CD14-positive monocyte (primary cell): ENCODE measurements at regions not wholly inside any gene's neighbourhood (a gene's known extent, or its start where the extent isn't known, plus 50 kb on each side); places are given as distances from the start of the nearest gene placed in this dataset.
"Not testable (repeated sequence)": the region's sequence is repeated elsewhere in the genome, so short reads cannot be mapped to it uniquely, and the experiment has no call there.

Experiments
- DNase-seq, 3 donors: peaks; one replicate each; pipeline ENCODE4 v3.0.0-alpha.2; 2011 to 2022
- H2AFZ ChIP-seq: 2 replicates; pipeline ENCODE4 v1.6.0; 2012; ENCODE audit warnings: mild to moderate bottlenecking, low read depth, low read length, inconsistent platforms; ENCODE audit not compliant: insufficient read depth, poor library complexity, severe bottlenecking
- H3K27ac ChIP-seq, 2 donors: 1 replicate in 1 of 2; 2 replicates in 1 of 2; pipeline ENCODE4 v1.5.1; 2012 to 2013; ENCODE audit warnings: low read length in 2 of 2, control low read depth in 1 of 2, inconsistent platforms in 1 of 2, low read depth in 1 of 2, mild to moderate bottlenecking in 1 of 2
- H3K27me3 ChIP-seq, 2 donors: one replicate each; pipeline versions ENCODE4 v1.6.0 to v1.6.1; 2011 to 2013; ENCODE audit warnings: low read length in 2 of 2; ENCODE audit not compliant: control insufficient read depth in 2 of 2, insufficient read depth in 2 of 2
- H3K36me3 ChIP-seq, 2 donors: replicated peaks in 1 of 2; 1 replicate in 1 of 2; 2 replicates in 1 of 2; pipeline versions ENCODE4 v1.5.1 to v1.6.1; 2012 to 2013; ENCODE audit warnings: low read length in 2 of 2, control low read depth in 1 of 2, inconsistent platforms in 1 of 2, mild to moderate bottlenecking in 1 of 2; ENCODE audit not compliant: insufficient read depth in 2 of 2, control insufficient read depth in 1 of 2
- H3K4me1 ChIP-seq, 2 donors: 1 replicate in 1 of 2; 2 replicates in 1 of 2; pipeline versions ENCODE4 v1.5.1 to v1.6.1; 2012 to 2013; ENCODE audit warnings: low read length in 2 of 2, control low read depth in 1 of 2, inconsistent platforms in 1 of 2, mild to moderate bottlenecking in 1 of 2, moderate library complexity in 1 of 2; ENCODE audit not compliant: insufficient read depth in 2 of 2, control insufficient read depth in 1 of 2
- H3K4me2 ChIP-seq: replicated peaks from 2 replicates; pipeline ENCODE3; 2012; ENCODE audit warnings: low read length, moderate library complexity, mild to moderate bottlenecking; ENCODE audit not compliant: poor library complexity, severe bottlenecking; ENCODE audit errors: extremely low read depth
- H3K4me3 ChIP-seq, 3 experiments: fragments of 200-600 bp in 1 of 3; sonication (generic) in 1 of 3; replicated peaks in 1 of 3; 1 replicate in 2 of 3; 2 replicates in 1 of 3; pipeline ENCODE4 v1.5.1; 2011 to 2013; ENCODE audit warnings: low read length in 3 of 3, mild to moderate bottlenecking in 3 of 3, control low read depth in 2 of 3, low read depth in 2 of 3, inconsistent platforms in 1 of 3, moderate library complexity in 1 of 3
- H3K79me2 ChIP-seq: 2 replicates; pipeline ENCODE4 v1.6.0; 2012; ENCODE audit warnings: mild to moderate bottlenecking, control low read depth, inconsistent platforms, low read length, moderate library complexity; ENCODE audit not compliant: insufficient read depth
- H3K9ac ChIP-seq: 2 replicates; pipeline ENCODE4 v1.6.0; 2017; ENCODE audit warnings: low read length, mild to moderate bottlenecking; ENCODE audit not compliant: insufficient read depth, poor library complexity, severe bottlenecking
- H3K9me3 ChIP-seq, 2 donors: replicated peaks in 1 of 2; 1 replicate in 1 of 2; 2 replicates in 1 of 2; pipeline versions ENCODE4 v1.5.1 to v1.6.1; 2012 to 2013; ENCODE audit warnings: low read length in 2 of 2, control low read depth in 1 of 2; ENCODE audit not compliant: control insufficient read depth in 1 of 2, insufficient read depth in 1 of 2
- H4K20me1 ChIP-seq: 2 replicates; pipeline ENCODE4 v1.6.0; 2012; ENCODE audit warnings: mild to moderate bottlenecking, low read length, control low read depth, moderate library complexity; ENCODE audit not compliant: insufficient read depth
- H3K27ac Mint-ChIP-seq, 7 donors: one replicate each; pipeline ENCODE4 v1.8.0; 2020; ENCODE audit warnings: mild to moderate bottlenecking in 7 of 7, mixed read lengths in 7 of 7, moderate library complexity in 6 of 7, inconsistent platforms in 2 of 7
- H3K27me3 Mint-ChIP-seq, 3 donors: one replicate each; pipeline ENCODE4 v1.8.0; 2021 to 2022; ENCODE audit warnings: low read depth in 3 of 3, mild to moderate bottlenecking in 3 of 3, mixed read lengths in 3 of 3, moderate library complexity in 3 of 3, inconsistent platforms in 1 of 3
- H3K36me3 Mint-ChIP-seq, 2 donors: one replicate each; pipeline ENCODE4 v1.8.0; 2020; ENCODE audit warnings: mixed read lengths in 2 of 2, inconsistent platforms in 1 of 2, mild to moderate bottlenecking in 1 of 2
- H3K4me1 Mint-ChIP-seq: one replicate; pipeline ENCODE4 v1.8.0; 2020; ENCODE audit warnings: mild to moderate bottlenecking, mixed read lengths
- H3K4me3 Mint-ChIP-seq, 2 donors: one replicate each; pipeline ENCODE4 v1.8.0; 2020; ENCODE audit warnings: mild to moderate bottlenecking in 2 of 2, mixed read lengths in 2 of 2, moderate library complexity in 1 of 2
- H3K9me3 Mint-ChIP-seq, 7 donors: one replicate each; pipeline ENCODE4 v1.8.0; 2020 to 2022; ENCODE audit warnings: mixed read lengths in 7 of 7, mild to moderate bottlenecking in 6 of 7, moderate library complexity in 6 of 7, inconsistent platforms in 2 of 7
- CTCF ChIP-seq: fragments of 200-600 bp; IDR thresholded peaks from one replicate; pipeline ENCODE4 v1.8.0; 2022; ENCODE audit warnings: antibody characterized with exemption, mild to moderate bottlenecking
- WGBS: methylation state at CpG from one replicate; pipeline ENCODE4 v1.1.5; 2013; ENCODE audit warnings: missing lambda C conversion rate; ENCODE audit not compliant: insufficient coverage; 5-methylcytosine and 5-hydroxymethylcytosine counted together
- intact Hi-C, 2 donors: fragments of 100-400 bp; cut with micrococcal nuclease; formaldehyde crosslinking; loops; one replicate each; pipeline versions ENCODE4 v1.15.0 to v1.15.1; 2023

GRCh38 chr12:92059960-92060359, 85.7 kb downstream of the BTG1 start:
- H3K27ac ChIP-seq: peak overlapping the region; percentile 69 to 81
- Mint-ChIP-seq H3K4me3 (peak overlapping the region; percentile 20 to 78), H3K4me1 (peaks cover 68% of the 10 kb centered on the region), H3K36me3 (no peaks in the 10 kb centered on the region), H3K27me3 (peaks cover 0 to 2% (median 0%) of the 10 kb centered on the region in 3 donors), H3K9me3 (peaks cover 0 to 10% (median 4%) of the 10 kb centered on the region in 7 donors), H3K27ac (peak overlapping the region; percentile 82 to 96 (median 91))
- no peak for TF ChIP-seq CTCF
- peak overlapping the region; percentile 59 for H3K4me2 ChIP-seq
- H3K27me3 ChIP-seq: no peaks in the 10 kb centered on the region
- WGBS: 0% methylated on average over 1 of the region's 2 CpGs
- peak overlapping the region; percentile 39 for H2AFZ ChIP-seq
- no peaks in the 10 kb centered on the region for H3K9me3 ChIP-seq
- H3K9ac ChIP-seq: no peak overlapping the region
- H3K36me3 ChIP-seq: no peaks in the 10 kb centered on the region
- no peaks in the 10 kb centered on the region for H4K20me1 ChIP-seq
- peak in 1 of 3 donors; percentile 41 for DNase-seq
- peaks cover 44 to 49% of the 10 kb centered on the region in 2 donors for H3K4me1 ChIP-seq
- intact Hi-C loops: no loop called here
- H3K4me3 ChIP-seq: peak overlapping the region in 1 of 3 experiments; percentile 52
- H3K79me2 ChIP-seq: peaks cover 7% of the 10 kb centered on the region

- Histone ChIP-seq H3K4me1 (peaks cover 37 to 41% of the 10 kb centered on the region in 2 donors), H3K79me2 (peaks cover 7% of the 10 kb centered on the region), H3K4me2 (no peak overlapping the region), H3K27ac (no peak overlapping the region), H3K4me3 (no peak overlapping the region), H3K36me3 (no peaks in the 10 kb centered on the region), H3K27me3 (no peaks in the 10 kb centered on the region), H4K20me1 (no peaks in the 10 kb centered on the region), H3K9me3 (no peaks in the 10 kb centered on the region), H2AFZ (no peak overlapping the region), H3K9ac (no peak overlapping the region)
- 100% methylated on average over 1 of the region's 1 CpG for WGBS
- intact Hi-C loops: no loop called here
- Mint-ChIP-seq H3K36me3 (no peaks in the 10 kb centered on the region), H3K4me3 (no peak overlapping the region), H3K9me3 (peaks cover 0 to 10% (median 4%) of the 10 kb centered on the region in 7 donors), H3K27ac (peak overlapping the region in 5 of 7 donors; percentile 13 to 96 (median 63)), H3K27me3 (peaks cover 0 to 2% (median 0%) of the 10 kb centered on the region in 3 donors), H3K4me1 (peaks cover 63% of the 10 kb centered on the region)
- DNase-seq: no peak
- no peak for TF ChIP-seq CTCF
Observed at GRCh38 chr12:92058664-92059063, 87.0 kb downstream of the BTG1 start.

GRCh38 chr12:92056756-92057155, 88.9 kb downstream of the BTG1 start:
- H3K4me3 Mint-ChIP-seq, H3K36me3 Mint-ChIP-seq, H3K9me3 Mint-ChIP-seq, H3K4me2 ChIP-seq, H3K27me3 ChIP-seq, H3K4me3 ChIP-seq, H3K9me3 ChIP-seq, H3K36me3 ChIP-seq, H4K20me1 ChIP-seq, H3K27ac ChIP-seq, H2AFZ ChIP-seq, H3K9ac ChIP-seq, DNase-seq, H3K79me2 ChIP-seq, intact Hi-C loops, H3K27me3 Mint-ChIP-seq: not testable (repeated sequence)
- WGBS: no CpG with 5 or more reads among the region's 1 CpG
- Mint-ChIP-seq H3K4me1 (peaks cover 51% of the 10 kb centered on the region), H3K27ac (peak overlapping the region in 4 of 7 donors; percentile 11 to 73 (median 42))
- peaks cover 35 to 36% of the 10 kb centered on the region in 2 donors for H3K4me1 ChIP-seq
